HEK293 (cell line): ENCODE measurements at regions not wholly inside any gene's neighbourhood (a gene's known extent, or its start where the extent isn't known, plus 50 kb on each side); places are given as distances from the start of the nearest gene placed in this dataset.

Source experiments
- CTCF ChIP-seq: fragments of 450-650 bp; formaldehyde crosslinking; IDR thresholded peaks from 2 replicates; pipeline ENCODE4 v1.5.1; 2016; ENCODE audit warnings: missing biosample characterization, missing genetic modification characterization
- MZF1 ChIP-seq: fragments of 450-650 bp; formaldehyde crosslinking; IDR thresholded peaks from 2 replicates; pipeline ENCODE4 v1.5.1; 2017; ENCODE audit warnings: missing biosample characterization, missing genetic modification characterization, borderline replicate concordance
- PBX3 ChIP-seq: sonication (generic); formaldehyde crosslinking; IDR thresholded peaks from 2 replicates; pipeline ENCODE4 v1.8.1; 2022; ENCODE audit warnings: mild to moderate bottlenecking, moderate library complexity, missing genetic modification reagents
- TCF7L2 ChIP-seq: IDR thresholded peaks from 2 replicates; pipeline ENCODE4 v1.6.1; 2011; ENCODE audit warnings: low read depth, mild to moderate bottlenecking, inconsistent platforms, low read length, moderate library complexity, borderline replicate concordance
- ZBTB17 ChIP-seq: fragments of 450-650 bp; formaldehyde crosslinking; IDR thresholded peaks from 2 replicates; pipeline ENCODE4 v1.5.1; 2016; ENCODE audit warnings: missing biosample characterization, missing genetic modification characterization
- ZBTB26 ChIP-seq: fragments of 450-650 bp; formaldehyde crosslinking; optimal IDR thresholded peaks from 2 replicates; pipeline ENCODE3; 2016; ENCODE audit warnings: missing biosample characterization, mild to moderate bottlenecking, missing genetic modification characterization
- ZNF280C ChIP-seq: fragments of 450-650 bp; formaldehyde crosslinking; IDR thresholded peaks from 2 replicates; pipeline ENCODE4 v1.5.1; 2016; ENCODE audit warnings: missing biosample characterization, missing genetic modification characterization
- ZNF514 ChIP-seq: fragments of 450-650 bp; formaldehyde crosslinking; IDR thresholded peaks from 2 replicates; pipeline ENCODE4 v1.5.1; 2016; ENCODE audit warnings: missing biosample characterization, missing genetic modification characterization
- ZNF747 ChIP-seq: fragments of 450-650 bp; formaldehyde crosslinking; IDR thresholded peaks from 2 replicates; pipeline ENCODE4 v1.5.1; 2016; ENCODE audit warnings: missing biosample characterization, missing genetic modification characterization

GRCh38 chr16:85293458-85293857 is 181.2 kb upstream of the CIBAR2 start:
- TF ChIP-seq ZBTB26 (tag by site-specific recombination) = no peak
- no peak for TF ChIP-seq CTCF (tag by site-specific recombination)
- TF ChIP-seq ZNF747 (tag by site-specific recombination) = no peak
- TF ChIP-seq TCF7L2 = no peak
- no peak for TF ChIP-seq ZNF514 (tag by site-specific recombination)
- no peak for TF ChIP-seq MZF1 (tag by site-specific recombination)
- TF ChIP-seq PBX3 = no peak
- no peak for TF ChIP-seq ZNF280C
- no peak for TF ChIP-seq ZBTB17 (tag by site-specific recombination)
